IPS-15b (cell line): ENCODE measurements at regions not wholly inside any gene's neighbourhood (a gene's known extent, or its start where the extent isn't known, plus 50 kb on each side); places are given as distances from the start of the nearest gene placed in this dataset.
"Not testable (repeated sequence)": the region's sequence is repeated elsewhere in the genome, so short reads cannot be mapped to it uniquely, and the experiment has no call there.

ENCODE experiments used
- H3K27me3 ChIP-seq: one replicate; pipeline ENCODE4 v1.6.1; 2013; ENCODE audit warnings: low read length; ENCODE audit not compliant: control insufficient read depth, insufficient read depth
- H3K36me3 ChIP-seq: one replicate; pipeline ENCODE4 v1.6.1; 2013; ENCODE audit warnings: low read length; ENCODE audit not compliant: control insufficient read depth, insufficient read depth
- H3K4me1 ChIP-seq: one replicate; pipeline ENCODE4 v1.6.1; 2013; ENCODE audit warnings: mild to moderate bottlenecking, low read length; ENCODE audit not compliant: control insufficient read depth, insufficient read depth
- H3K4me3 ChIP-seq: one replicate; pipeline ENCODE4 v1.5.1; 2013; ENCODE audit warnings: low read depth, low read length
- H3K9ac ChIP-seq: one replicate; pipeline ENCODE4 v1.6.1; 2013; ENCODE audit warnings: low read depth, mild to moderate bottlenecking, low read length
- H3K9me3 ChIP-seq: one replicate; pipeline ENCODE4 v1.6.1; 2013; ENCODE audit warnings: mild to moderate bottlenecking, low read length; ENCODE audit not compliant: control insufficient read depth, insufficient read depth

GRCh38 chr1:65020774-65021173, 54.4 kb upstream of the JAK1 start:
- no peaks in the 10 kb centered on the region for H3K27me3 ChIP-seq
- no peak overlapping the region for H3K4me3 ChIP-seq
- H3K9me3 ChIP-seq = no peaks in the 10 kb centered on the region

GRCh38 chr1:65021795-65022194, 55.4 kb upstream of the JAK1 start:
- Histone ChIP-seq H3K9ac (no peak overlapping the region), H3K9me3 (no peaks in the 10 kb centered on the region), H3K36me3 (no peaks in the 10 kb centered on the region), H3K4me1 (no peaks in the 10 kb centered on the region), H3K4me3 (no peak overlapping the region), H3K27me3 (no peaks in the 10 kb centered on the region)

More at GRCh38 chr1:65020774-65021173, 54.4 kb upstream of the JAK1 start:
- Histone ChIP-seq H3K36me3 (no peaks in the 10 kb centered on the region), H3K9ac (no peak overlapping the region), H3K4me1 (no peaks in the 10 kb centered on the region)

DNA sequence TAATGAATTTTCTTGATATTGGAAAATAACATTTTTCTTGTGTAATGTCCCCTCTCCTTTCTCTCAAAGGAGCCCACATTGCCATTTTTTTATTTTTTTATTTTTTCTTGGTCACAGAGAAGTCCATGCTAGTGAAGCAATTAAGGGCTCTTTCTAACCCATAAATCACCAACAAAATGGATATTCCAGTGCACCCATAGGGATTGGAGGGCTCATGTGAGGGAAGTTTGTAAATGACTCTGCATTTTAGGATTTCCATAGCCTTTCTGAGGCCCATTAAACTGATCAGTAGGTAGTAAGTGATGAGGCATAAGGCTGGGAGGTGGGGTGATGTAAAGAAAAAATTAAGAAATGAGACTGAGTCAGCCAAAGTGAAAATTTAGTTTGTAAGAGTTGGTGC, 55.9 kb upstream of the JAK1 start:
- H3K27me3 ChIP-seq = no peaks in the 10 kb centered on the region
- no peaks in the 10 kb centered on the region for H3K4me1 ChIP-seq
- H3K9me3 ChIP-seq = no peaks in the 10 kb centered on the region
- no peak overlapping the region for H3K9ac ChIP-seq
- H3K4me3 ChIP-seq = no peak overlapping the region
- H3K36me3 ChIP-seq = no peaks in the 10 kb centered on the region

DNA sequence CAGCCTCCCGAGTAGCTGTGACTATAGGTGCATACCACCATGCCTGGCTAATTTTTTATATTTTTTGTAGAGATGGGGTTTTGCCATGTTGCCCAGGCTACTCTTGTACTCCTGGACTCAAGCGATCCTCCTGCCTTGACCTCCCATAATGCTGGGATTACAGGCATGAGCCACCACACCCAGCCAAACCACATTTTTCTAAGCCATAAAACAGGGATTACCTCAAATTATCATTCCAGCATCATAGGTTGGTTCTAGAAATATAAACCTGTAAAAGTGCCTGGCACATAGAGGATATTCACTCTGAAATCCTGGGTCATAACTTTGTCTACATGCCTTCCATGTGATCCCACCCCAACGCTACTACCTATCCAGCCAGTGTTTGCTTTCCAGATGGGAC, 59.4 kb upstream of the JAK1 start:
- no peak overlapping the region for H3K9ac ChIP-seq
- no peaks in the 10 kb centered on the region for H3K27me3 ChIP-seq
- H3K36me3 ChIP-seq = no peaks in the 10 kb centered on the region
- H3K4me3 ChIP-seq = no peak overlapping the region
- H3K9me3 ChIP-seq = no peaks in the 10 kb centered on the region
- H3K4me1 ChIP-seq = no peaks in the 10 kb centered on the region

DNA sequence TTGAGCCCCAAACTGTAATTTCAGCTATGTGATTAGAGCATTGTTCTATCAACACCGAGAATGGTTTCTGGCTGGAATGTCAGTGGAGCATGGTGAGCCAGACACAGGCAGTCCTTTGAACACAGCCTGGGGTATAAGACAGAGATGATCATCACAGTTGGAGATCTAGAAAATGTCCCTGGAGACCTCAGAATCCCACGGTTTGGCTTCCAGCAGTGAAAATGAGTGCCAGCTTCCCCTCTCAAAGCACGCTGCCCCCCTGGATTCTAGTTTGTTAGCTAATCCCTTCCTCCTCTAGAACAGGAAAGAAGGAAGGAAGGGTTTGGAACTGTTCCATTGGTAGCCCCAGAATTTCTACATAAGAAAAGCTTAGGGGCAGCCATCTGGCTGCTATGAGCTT, 59.9 kb upstream of the JAK1 start:
- no peaks in the 10 kb centered on the region for H3K9me3 ChIP-seq
- H3K36me3 ChIP-seq = no peaks in the 10 kb centered on the region
- H3K4me1 ChIP-seq = no peaks in the 10 kb centered on the region
- H3K4me3 ChIP-seq = no peak overlapping the region
- no peak overlapping the region for H3K9ac ChIP-seq
- no peaks in the 10 kb centered on the region for H3K27me3 ChIP-seq

DNA sequence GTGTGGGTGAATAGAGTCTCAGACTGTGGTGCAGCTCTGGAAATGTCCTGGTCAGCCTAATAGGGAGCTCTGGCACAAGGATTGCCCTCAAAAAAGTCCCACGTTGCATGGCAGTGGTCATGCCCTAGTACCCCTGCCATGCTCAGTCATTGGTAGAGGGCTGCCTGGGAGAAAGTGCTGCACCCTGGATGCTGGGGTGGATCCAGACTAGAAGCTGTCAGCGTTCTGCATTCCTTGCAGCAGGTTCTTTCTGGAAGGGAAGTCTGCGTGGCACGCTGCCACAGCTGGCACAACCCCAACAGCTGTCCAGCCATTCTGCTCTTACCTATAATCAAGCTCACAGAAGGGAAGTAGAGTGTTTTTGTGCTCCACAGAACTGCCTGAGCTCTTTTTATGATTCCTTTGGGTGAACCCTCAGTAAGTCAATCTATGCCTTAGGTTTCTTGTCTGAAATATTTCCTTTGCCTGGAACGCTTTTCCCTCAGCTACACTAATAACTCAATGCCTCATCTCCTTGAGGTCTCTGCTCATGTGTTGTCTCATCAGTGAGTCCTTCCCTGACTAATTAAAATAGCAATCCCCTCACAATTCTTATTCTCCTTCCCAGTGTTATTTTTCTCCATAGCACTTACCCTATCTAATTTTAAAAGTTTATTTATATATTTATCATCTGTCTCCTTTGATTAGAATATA, 61.5 kb upstream of the JAK1 start:
- no peaks in the 10 kb centered on the region for H3K36me3 ChIP-seq
- H3K9ac ChIP-seq = no peak overlapping the region
- no peaks in the 10 kb centered on the region for H3K4me1 ChIP-seq

DNA sequence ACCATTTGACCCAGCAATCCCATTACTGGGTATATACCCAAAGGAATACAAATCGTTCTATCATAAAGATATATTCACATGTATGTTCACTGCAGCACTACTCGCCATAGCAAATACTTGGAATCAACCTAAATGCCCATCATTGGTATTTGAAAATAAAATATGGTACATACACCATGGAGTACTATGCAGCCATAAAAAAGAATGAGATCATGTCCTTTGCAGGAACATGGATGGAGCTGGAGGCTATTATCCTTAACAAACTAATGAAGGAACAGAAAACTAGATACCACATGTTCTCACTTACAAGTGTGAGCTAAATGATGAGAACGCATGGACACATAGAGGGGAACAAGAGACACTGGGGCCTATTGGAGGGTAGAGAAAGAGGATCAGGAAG, 63.1 kb upstream of the JAK1 start:
- H3K27me3 ChIP-seq = not testable (repeated sequence)

More for the DNA sequence above, 61.5 kb upstream of the JAK1 start:
- H3K4me3 ChIP-seq = no peak overlapping the region
- no peaks in the 10 kb centered on the region for H3K9me3 ChIP-seq
- H3K27me3 ChIP-seq = no peaks in the 10 kb centered on the region

DNA sequence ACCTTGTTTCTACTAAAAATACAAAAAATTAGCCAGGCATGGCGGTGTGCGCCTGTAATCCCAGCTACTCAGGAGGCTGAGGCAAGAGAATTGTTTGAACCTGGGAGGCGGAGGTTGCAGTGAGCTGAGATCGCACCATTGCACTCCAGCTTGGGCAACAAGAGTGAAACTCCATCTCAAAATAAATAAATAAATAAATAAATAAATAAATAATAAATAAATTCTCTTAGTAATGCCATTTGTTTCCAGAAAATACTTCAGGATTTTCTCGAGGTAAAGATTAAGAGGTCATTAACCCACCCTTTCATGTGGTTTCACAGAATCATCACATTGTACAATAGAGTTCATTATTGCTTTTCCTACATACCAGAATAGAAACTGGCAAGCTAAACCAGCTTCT, 68.5 kb upstream of the JAK1 start:
- not testable (repeated sequence) for H3K9me3 ChIP-seq, H3K4me3 ChIP-seq, H3K27me3 ChIP-seq, H3K4me1 ChIP-seq, H3K36me3 ChIP-seq, H3K9ac ChIP-seq

More for the DNA sequence above, 63.1 kb upstream of the JAK1 start:
- H3K9me3 ChIP-seq, H3K4me1 ChIP-seq, H3K4me3 ChIP-seq, H3K36me3 ChIP-seq, H3K9ac ChIP-seq: not testable (repeated sequence)

DNA sequence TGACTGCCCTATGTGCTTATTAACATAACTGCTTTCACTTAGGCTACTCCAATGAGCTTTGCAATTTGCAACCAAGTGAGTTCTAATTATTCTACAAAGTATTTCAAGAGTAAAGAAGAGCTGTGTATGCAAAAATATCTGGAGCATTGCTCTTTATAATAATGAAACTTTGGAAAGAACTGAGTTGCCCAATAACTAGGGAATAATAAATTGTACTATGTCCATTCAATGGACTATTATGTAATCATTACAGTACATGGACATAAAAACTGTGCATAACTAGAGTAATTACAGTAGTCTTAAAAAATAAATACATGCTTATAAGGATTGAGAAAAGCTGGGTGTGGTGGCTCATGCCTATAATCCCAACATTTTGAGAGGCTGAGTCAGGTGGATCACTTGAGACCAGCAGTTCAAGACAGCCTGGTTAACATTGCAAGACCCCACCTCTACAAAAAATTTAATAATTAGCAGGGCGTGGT, 70.3 kb upstream of the JAK1 start:
- H3K27me3 ChIP-seq = no peaks in the 10 kb centered on the region
- no peaks in the 10 kb centered on the region for H3K9me3 ChIP-seq
- H3K4me3 ChIP-seq = no peak overlapping the region
- no peaks in the 10 kb centered on the region for H3K36me3 ChIP-seq
- H3K4me1 ChIP-seq = no peaks in the 10 kb centered on the region
- H3K9ac ChIP-seq = no peak overlapping the region

DNA sequence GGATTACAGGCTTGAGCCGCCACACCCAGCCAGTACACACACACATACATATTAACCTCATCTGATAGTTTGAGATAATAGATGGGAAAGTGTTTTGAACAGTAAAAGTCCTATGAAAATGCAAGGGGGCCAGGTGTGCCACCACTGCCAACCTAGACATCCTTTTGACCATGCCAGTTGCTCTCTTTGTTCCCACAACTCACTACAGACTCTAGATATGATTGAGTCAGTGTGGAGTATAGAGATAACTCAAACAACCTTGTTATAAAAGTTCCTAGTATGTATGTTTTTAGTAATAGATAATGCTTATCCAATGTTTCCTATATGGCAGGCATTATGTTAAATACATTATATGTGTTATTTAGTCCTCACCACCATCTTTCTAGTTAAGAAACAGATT, 72.7 kb upstream of the JAK1 start:
- no peaks in the 10 kb centered on the region for H3K27me3 ChIP-seq
- no peaks in the 10 kb centered on the region for H3K9me3 ChIP-seq
- no peaks in the 10 kb centered on the region for H3K4me1 ChIP-seq
- no peak overlapping the region for H3K9ac ChIP-seq
- H3K4me3 ChIP-seq = no peak overlapping the region
- no peaks in the 10 kb centered on the region for H3K36me3 ChIP-seq

GRCh38 chr1:65039508-65039907, 73.2 kb upstream of the JAK1 start:
- Histone ChIP-seq H3K4me3 (no peak overlapping the region), H3K4me1 (no peaks in the 10 kb centered on the region), H3K9me3 (no peaks in the 10 kb centered on the region), H3K36me3 (no peaks in the 10 kb centered on the region), H3K27me3 (no peaks in the 10 kb centered on the region), H3K9ac (no peak overlapping the region)

GRCh38 chr1:65042467-65042866, 76.1 kb upstream of the JAK1 start:
- H3K9me3 ChIP-seq = no peaks in the 10 kb centered on the region
- H3K4me3 ChIP-seq = no peak overlapping the region
- no peak overlapping the region for H3K9ac ChIP-seq
- no peaks in the 10 kb centered on the region for H3K36me3 ChIP-seq
- H3K4me1 ChIP-seq = no peaks in the 10 kb centered on the region
- no peaks in the 10 kb centered on the region for H3K27me3 ChIP-seq
